AG10803 (cell line): ENCODE measurements at regions not wholly inside any gene's neighbourhood (a gene's known extent, or its start where the extent isn't known, plus 50 kb on each side); places are given as distances from the start of the nearest gene placed in this dataset.

Source experiments
- DNase-seq: peaks from one replicate; pipeline ENCODE4 v3.0.0; 2010; ENCODE audit warnings: low read depth
- H3K4me3 ChIP-seq: 2 replicates; pipeline ENCODE4 v1.5.1; 2011; ENCODE audit warnings: mild to moderate bottlenecking, low read length, control low read depth
- CTCF ChIP-seq: conservative IDR thresholded peaks from 2 replicates; pipeline ENCODE4 v1.5.1; 2011; ENCODE audit warnings: mild to moderate bottlenecking, low read length, control low read depth, inconsistent platforms

GRCh38 chr7:131090188-131090587 is 237.5 kb upstream of the MKLN1 start:
- DNase-seq, result no peak
- TF ChIP-seq CTCF, result no peak
- H3K4me3 ChIP-seq, result no peak overlapping the region

GRCh38 chr7:131090886-131091692 is 236.6 kb upstream of the MKLN1 start:
- no peak overlapping the region for H3K4me3 ChIP-seq
- no peak for TF ChIP-seq CTCF
- no peak for DNase-seq

GRCh38 chr7:131094685-131095084 is 233.0 kb upstream of the MKLN1 start:
- TF ChIP-seq CTCF, result no peak
- DNase-seq, result no peak
- no peak overlapping the region for H3K4me3 ChIP-seq

DNA sequence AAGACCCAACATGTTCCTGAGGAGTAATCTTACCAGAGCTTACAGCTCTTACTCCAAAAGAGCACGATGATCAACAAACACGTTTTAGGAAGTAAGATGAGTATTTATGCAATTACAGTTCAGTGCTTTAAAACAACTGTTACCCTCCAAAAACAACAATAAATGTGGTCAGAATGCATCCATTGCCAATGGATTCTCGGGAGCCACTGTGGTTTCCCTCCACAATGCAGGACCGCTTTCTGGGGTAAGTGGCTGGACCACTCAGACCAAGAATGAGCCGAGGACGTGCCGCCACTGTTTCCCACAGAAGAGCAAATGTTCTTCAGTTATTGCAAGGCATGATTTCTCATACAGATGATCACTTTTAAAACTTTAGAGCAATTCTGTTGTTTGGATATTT is 232.3 kb upstream of the MKLN1 start:
- H3K4me3 ChIP-seq, result no peak overlapping the region
- DNase-seq, result no peak
- no peak for TF ChIP-seq CTCF

- TF ChIP-seq CTCF, result no peak
- H3K4me3 ChIP-seq, result no peak overlapping the region
- DNase-seq, result no peak
These were observed 231.3 kb upstream of the MKLN1 start for GRCh38 chr7:131096267-131096927.

DNA sequence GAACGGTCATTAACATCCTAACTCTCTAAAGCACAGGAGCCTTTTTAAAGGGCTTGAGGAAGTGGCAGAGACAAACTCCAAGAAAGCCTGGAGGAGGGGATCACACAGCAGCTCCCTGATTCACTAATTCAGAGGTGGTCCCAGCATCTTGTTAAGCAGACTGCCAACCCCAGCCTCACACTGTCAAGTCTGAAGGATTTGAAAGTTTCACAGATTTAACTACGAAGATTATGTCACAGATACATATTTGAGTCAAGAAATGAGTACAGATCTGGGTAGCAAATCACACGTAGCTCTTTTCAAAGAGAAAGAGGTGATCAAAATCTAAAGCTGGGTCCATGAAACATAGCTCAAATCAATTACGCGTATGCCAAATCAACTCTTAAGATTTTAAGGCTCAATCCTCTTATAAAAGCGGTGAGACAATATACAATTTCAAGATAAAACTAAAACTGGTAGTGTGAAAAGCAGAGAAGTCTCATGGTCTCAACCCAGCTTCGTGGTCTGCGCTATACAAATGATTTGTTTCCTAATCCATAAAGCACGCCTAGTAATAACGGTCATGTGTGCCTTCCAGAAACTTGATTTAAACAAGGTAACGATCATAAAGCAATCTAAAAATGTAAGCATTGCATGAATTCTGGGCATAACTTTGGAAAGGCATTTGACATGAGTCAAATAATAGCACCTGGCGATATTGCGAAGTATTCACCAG is 229.9 kb upstream of the MKLN1 start:
- H3K4me3 ChIP-seq, result no peak overlapping the region
- no peak for DNase-seq
- no peak for TF ChIP-seq CTCF
